Occipital lobe (tissue), 1 donor: ENCODE measurements at regions not wholly inside any gene's neighbourhood (a gene's known extent, or its start where the extent isn't known, plus 50 kb on each side); places are given as distances from the start of the nearest gene placed in this dataset.

ENCODE experiments used
- DNase-seq: peaks from one replicate; lab custom pipeline; 2025; lab: John Stamatoyannopoulos, UW

GRCh38 chr6:28766426-28766825 lies 157.4 kb downstream of the TRIM27 start:
- DNase-seq: no peak

GRCh38 chr6:28767133-28767532 lies 156.7 kb downstream of the TRIM27 start:
- no peak for DNase-seq

GRCh38 chr6:28767691-28768090 lies 156.1 kb downstream of the TRIM27 start:
- DNase-seq: no peak

- DNase-seq: no peak
These were observed 155.4 kb downstream of the TRIM27 start for GRCh38 chr6:28768187-28768913.

- no peak for DNase-seq
These were observed 154.0 kb downstream of the TRIM27 start for GRCh38 chr6:28769626-28770402.

GRCh38 chr6:28770732-28771131 lies 153.1 kb downstream of the TRIM27 start:
- no peak for DNase-seq

GRCh38 chr6:28771401-28772267 lies 152.2 kb downstream of the TRIM27 start:
- DNase-seq: no peak

- no peak for DNase-seq
These were observed 151.1 kb downstream of the TRIM27 start for GRCh38 chr6:28772480-28773381.

- DNase-seq: no peak
These were observed 149.3 kb downstream of the TRIM27 start for GRCh38 chr6:28774292-28775051.

GRCh38 chr6:28775052-28775376 lies 148.8 kb downstream of the TRIM27 start:
- DNase-seq: no peak

- DNase-seq: no peak
These were observed 148.2 kb downstream of the TRIM27 start for GRCh38 chr6:28775405-28776129.

GRCh38 chr6:28776269-28777146 lies 147.3 kb downstream of the TRIM27 start:
- DNase-seq: no peak

- no peak for DNase-seq
These were observed 146.7 kb downstream of the TRIM27 start for GRCh38 chr6:28777147-28777461.

GRCh38 chr6:28782113-28782673 lies 141.6 kb downstream of the TRIM27 start:
- DNase-seq: no peak

GRCh38 chr6:28785962-28786679 lies 137.7 kb downstream of the TRIM27 start:
- no peak for DNase-seq

- no peak for DNase-seq
These were observed 134.2 kb downstream of the TRIM27 start for GRCh38 chr6:28789553-28790083.

GRCh38 chr6:28791002-28791383 lies 132.8 kb downstream of the TRIM27 start:
- DNase-seq: no peak
